ENCODE measurements at regions not wholly inside any gene's neighbourhood (a gene's known extent, or its start where the extent isn't known, plus 50 kb on each side); places are given as distances from the start of the nearest gene placed in this dataset.

GRCh38 chr15:79523266-79523665 is 91.1 kb downstream of the MINAR1 start:
- TF ChIP-seq POLR2A (IDR thresholded peaks at IDR 0.05; ENCODE audit: low read length) (no peak), GATA1 (IDR thresholded peaks at IDR 0.05; ENCODE audit: low read depth, low read length) (no peak)
